SK-N-SH (cell line): ENCODE measurements at regions not wholly inside any gene's neighbourhood (a gene's known extent, or its start where the extent isn't known, plus 50 kb on each side); places are given as distances from the start of the nearest gene placed in this dataset.

ENCODE experiments used
- CTCF ChIA-PET: fragments of 300-600, 350-600 bp; formaldehyde crosslinking; extraction: SDS; loops from one replicate; lab custom pipeline; 2021; lab: Yijun Ruan, JAX
- POLR2A ChIA-PET: fragments of 350-600 bp; sonication (Branson Sonifier 250); formaldehyde crosslinking; extraction: SDS; loops from one replicate; lab custom pipeline; 2020; ENCODE audit warnings: antibody characterized with exemption, inconsistent platforms; lab: Yijun Ruan, JAX
- DNase-seq: peaks from one replicate; pipeline ENCODE4 v3.0.0; 2012
- H2AFZ ChIP-seq: fragments of 200-600 bp; sonication (generic); 2 replicates; pipeline ENCODE4 v1.8.1; 2016; ENCODE audit warnings: antibody characterized with exemption, mild to moderate bottlenecking, low read depth
- H3F3A ChIP-seq: fragments of 200-600 bp; sonication (generic); replicated peaks from 2 replicates; pipeline ENCODE3; 2016; ENCODE audit warnings: antibody characterized with exemption, mild to moderate bottlenecking; ENCODE audit not compliant: insufficient read depth
- H3K27ac ChIP-seq, 2 experiments: fragments of 200-500 bp in 1 of 2; fragments of 200-600 bp in 1 of 2; sonication (Bioruptor generic) in 1 of 2; sonication (generic), shearing (Covaris generic) in 1 of 2; 2 replicates each; pipeline versions ENCODE4 v1.5.1 to v1.6.1; 2014 to 2016; ENCODE audit warnings: low read depth in 2 of 2, inconsistent platforms in 1 of 2, low read length in 1 of 2, mild to moderate bottlenecking in 1 of 2, mixed read lengths in 1 of 2
- H3K27me3 ChIP-seq: fragments of 200-600 bp; sonication (generic), shearing (Covaris generic); 2 replicates; pipeline ENCODE4 v1.6.1; 2016; ENCODE audit warnings: mixed run types; ENCODE audit not compliant: insufficient read depth
- H3K36me3 ChIP-seq, 2 experiments: fragments of 200-500 bp in 1 of 2; fragments of 200-600 bp in 1 of 2; sonication (Bioruptor generic) in 1 of 2; sonication (generic) in 1 of 2; replicated peaks in 1 of 2; 2 replicates each; pipeline versions ENCODE3 to v1.5.1; 2014 to 2016; ENCODE audit warnings: low read length in 1 of 2, mild to moderate bottlenecking in 1 of 2; ENCODE audit not compliant: insufficient read depth in 2 of 2, control insufficient read depth in 1 of 2
- H3K4me1 ChIP-seq, 2 experiments: fragments of 200-500 bp in 1 of 2; fragments of 200-600 bp in 1 of 2; sonication (Bioruptor generic) in 1 of 2; sonication (generic), shearing (Covaris generic) in 1 of 2; 2 replicates each; pipeline versions ENCODE4 v1.5.1 to v1.6.1; 2014 to 2016; ENCODE audit warnings: low read depth in 1 of 2, low read length in 1 of 2, mixed run types in 1 of 2; ENCODE audit not compliant: insufficient read depth in 2 of 2, control insufficient read depth in 1 of 2
- H3K4me2 ChIP-seq: fragments of 200-600 bp; sonication (generic), shearing (Covaris generic); 2 replicates; pipeline ENCODE4 v1.6.1; 2017; ENCODE audit warnings: mixed run types
- H3K4me3 ChIP-seq, 2 experiments: fragments of 200-500 bp in 1 of 2; fragments of 200-600 bp in 1 of 2; sonication (Bioruptor generic) in 1 of 2; sonication (generic), shearing (Covaris generic) in 1 of 2; 2 replicates each; pipeline versions ENCODE4 v1.5.1 to v1.8.1; 2014 to 2016; ENCODE audit warnings: low read depth in 2 of 2, inconsistent platforms in 1 of 2, low read length in 1 of 2, mild to moderate bottlenecking in 1 of 2, mixed read lengths in 1 of 2, moderate library complexity in 1 of 2
- H3K79me2 ChIP-seq: fragments of 200-600 bp; sonication (generic); 2 replicates; pipeline ENCODE4 v1.8.1; 2017; ENCODE audit warnings: mild to moderate bottlenecking; ENCODE audit not compliant: insufficient read depth
- H3K9ac ChIP-seq: fragments of 200-600 bp; sonication (generic); 2 replicates; pipeline ENCODE4 v1.6.1; 2017; ENCODE audit warnings: mixed run types
- H3K9me2 ChIP-seq: fragments of 200-600 bp; sonication (generic); 2 replicates; pipeline ENCODE4 v1.6.1; 2017; ENCODE audit warnings: mixed run types
- H3K9me3 ChIP-seq: fragments of 200-600 bp; sonication (generic); 2 replicates; pipeline ENCODE4 v1.6.1; 2017; ENCODE audit warnings: mixed run types, mild to moderate bottlenecking, moderate library complexity
- H4K20me1 ChIP-seq: fragments of 200-600 bp; sonication (generic); 2 replicates; pipeline ENCODE4 v1.6.1; 2017; ENCODE audit warnings: mild to moderate bottlenecking, mixed run types; ENCODE audit not compliant: insufficient read depth
- ELF1 ChIP-seq: IDR thresholded peaks from 2 replicates; pipeline ENCODE4 v1.4.0; 2012
- FOXM1 ChIP-seq: IDR thresholded peaks from 2 replicates; pipeline ENCODE4 v1.4.0; 2012; ENCODE audit warnings: low read depth, mild to moderate bottlenecking
- GATA2 ChIP-seq: sonication (generic); formaldehyde crosslinking; IDR thresholded peaks from 2 replicates; pipeline ENCODE4 v1.5.0; 2020; ENCODE audit warnings: mild to moderate bottlenecking, missing genetic modification reagents
- IRF3 ChIP-seq: fragments of 150-350 bp; IDR thresholded peaks from 2 replicates; pipeline ENCODE4 v1.6.1; 2016; ENCODE audit warnings: mild to moderate bottlenecking, low read depth, low read length
- JUND ChIP-seq: IDR thresholded peaks from 2 replicates; pipeline ENCODE4 v1.4.0; 2012
- MXI1 ChIP-seq: IDR thresholded peaks from 2 replicates; pipeline ENCODE4 v1.6.1; 2012; ENCODE audit warnings: mild to moderate bottlenecking, low read depth, low read length, improper control_type of control experiment
- NFIC ChIP-seq: IDR thresholded peaks from 2 replicates; pipeline ENCODE4 v1.4.0; 2012; ENCODE audit warnings: borderline replicate concordance
- PBX3 ChIP-seq: IDR thresholded peaks from 2 replicates; pipeline ENCODE4; 2012
- POLR2AphosphoS5 ChIP-seq: IDR thresholded peaks from 2 replicates; pipeline ENCODE4 v1.6.1; 2012; ENCODE audit warnings: low read depth, low read length
- RAD21 ChIP-seq: IDR thresholded peaks from 2 replicates; pipeline ENCODE4 v1.6.1; 2012; ENCODE audit warnings: mild to moderate bottlenecking, low read length
- SIN3A ChIP-seq: IDR thresholded peaks from 2 replicates; pipeline ENCODE4 v1.6.1; 2012; ENCODE audit warnings: low read depth, mild to moderate bottlenecking, low read length, moderate library complexity, borderline replicate concordance
- SMC3 ChIP-seq: IDR thresholded peaks from 2 replicates; pipeline ENCODE4 v1.6.1; 2012; ENCODE audit warnings: low read depth, low read length, improper control_type of control experiment
- TAF1 ChIP-seq: IDR thresholded peaks from 2 replicates; pipeline ENCODE4 v1.6.1; 2012; ENCODE audit warnings: low read depth, mild to moderate bottlenecking, low read length, moderate library complexity, borderline replicate concordance
- TEAD4 ChIP-seq: IDR thresholded peaks from 2 replicates; pipeline ENCODE4 v1.4.0; 2012; ENCODE audit warnings: mild to moderate bottlenecking, borderline replicate concordance; ENCODE audit not compliant: insufficient read depth
- USF2 ChIP-seq: fragments of 150-350 bp; IDR thresholded peaks from 2 replicates; pipeline ENCODE4 v1.6.1; 2017; ENCODE audit warnings: antibody characterized with exemption, low read length, low read depth, borderline replicate concordance
- WGBS: methylation state at CpG from one replicate; pipeline ENCODE4 v1.1.6; 2017; ENCODE audit warnings: low lambda C conversion rate; 5-methylcytosine and 5-hydroxymethylcytosine counted together
- TF ChIP-seq, protein P1 (sequence below): IDR thresholded peaks from 2 replicates; pipeline ENCODE4 v1.4.0; 2012; ENCODE audit warnings: low read depth, borderline replicate concordance

- TF ChIP-seq IRF3 (no peak), TAF1 (no peak)
- TF ChIP-seq, all 33 proteins: peak for 0
Measured at GRCh38 chr11:38219636-38220035, 1621.6 kb upstream of the RAG2 start (continued).

DNA sequence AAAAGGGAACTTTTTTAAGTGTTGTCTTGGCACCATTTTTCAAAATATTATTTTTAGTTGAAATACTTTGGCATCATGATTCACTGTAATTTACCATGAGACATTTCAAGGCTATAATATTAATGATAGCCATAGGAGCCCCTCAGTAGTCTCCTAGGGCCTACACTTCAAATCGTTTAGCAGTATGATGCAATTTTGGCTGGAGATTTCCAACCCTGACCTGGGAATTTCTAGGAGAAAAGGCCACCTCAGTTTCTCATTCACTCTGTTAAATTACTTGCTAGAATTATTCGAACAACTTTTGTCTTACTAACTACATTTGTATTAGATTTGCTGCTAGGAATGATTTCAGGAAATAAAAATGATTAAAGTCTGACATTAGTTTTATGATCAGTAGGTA is 1610.9 kb upstream of the RAG2 start:
- Histone ChIP-seq H3K4me1 (no peaks in the 10 kb centered on the region; a peak in 1 of 4 replicates), H3K4me3 (no peak overlapping the region), H3K79me2 (no peaks in the 10 kb centered on the region), H3K4me2 (no peak overlapping the region), H2AFZ (no peak overlapping the region), H3K9me2 (no peaks in the 10 kb centered on the region), H3K36me3 (no peaks in the 10 kb centered on the region), H3F3A (no peaks in the 10 kb centered on the region), H3K9ac (no peak overlapping the region), H4K20me1 (no peaks in the 10 kb centered on the region), H3K27ac (no peak overlapping the region), H3K9me3 (no peaks in the 10 kb centered on the region), H3K27me3 (no peaks in the 10 kb centered on the region)
- ChIA-PET POLR2A (no interaction called here), CTCF (no interaction called here)
- WGBS = 8% methylated on average over 2 of the region's 2 CpGs
- DNase-seq = no peak
- TF ChIP-seq MXI1 (no peak), POLR2AphosphoS5 (no peak), ELF1 (no peak), USF2 (no peak), SIN3A (no peak), TEAD4 (no peak), GATA2 (CRISPR knock-in tag) (no peak), FOXM1 (no peak), TAF1 (no peak), IRF3 (no peak), PBX3 (no peak), NFIC (no peak), SMC3 (no peak), RAD21 (no peak), JUND (no peak)
- TF ChIP-seq, protein P1, sequence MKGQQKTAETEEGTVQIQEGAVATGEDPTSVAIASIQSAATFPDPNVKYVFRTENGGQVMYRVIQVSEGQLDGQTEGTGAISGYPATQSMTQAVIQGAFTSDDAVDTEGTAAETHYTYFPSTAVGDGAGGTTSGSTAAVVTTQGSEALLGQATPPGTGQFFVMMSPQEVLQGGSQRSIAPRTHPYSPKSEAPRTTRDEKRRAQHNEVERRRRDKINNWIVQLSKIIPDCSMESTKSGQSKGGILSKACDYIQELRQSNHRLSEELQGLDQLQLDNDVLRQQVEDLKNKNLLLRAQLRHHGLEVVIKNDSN = no peak
